Activated naive CD8-positive, alpha-beta T cell (primary cell): ENCODE measurements at regions not wholly inside any gene's neighbourhood (a gene's known extent, or its start where the extent isn't known, plus 50 kb on each side); places are given as distances from the start of the nearest gene placed in this dataset.
A peak's percentile ranks its signal among the peaks of the same experiment; 100 is the strongest.

Experiments
- H3K27ac Mint-ChIP-seq: one replicate; pipeline ENCODE4 v1.8.0; 2021; ENCODE audit warnings: mixed read lengths
- H3K27me3 Mint-ChIP-seq: one replicate; pipeline ENCODE4 v1.8.0; 2021; ENCODE audit warnings: mixed read lengths
- H3K36me3 Mint-ChIP-seq: one replicate; pipeline ENCODE4 v1.8.0; 2021; ENCODE audit warnings: mixed read lengths
- H3K4me1 Mint-ChIP-seq: one replicate; pipeline ENCODE4 v1.8.0; 2021; ENCODE audit warnings: low read depth, mixed read lengths
- H3K4me3 Mint-ChIP-seq: one replicate; pipeline ENCODE4 v1.8.0; 2021; ENCODE audit warnings: mild to moderate bottlenecking, mixed read lengths
- H3K9me3 Mint-ChIP-seq: one replicate; pipeline ENCODE4 v1.8.0; 2021; ENCODE audit warnings: low read depth, mixed read lengths

DNA sequence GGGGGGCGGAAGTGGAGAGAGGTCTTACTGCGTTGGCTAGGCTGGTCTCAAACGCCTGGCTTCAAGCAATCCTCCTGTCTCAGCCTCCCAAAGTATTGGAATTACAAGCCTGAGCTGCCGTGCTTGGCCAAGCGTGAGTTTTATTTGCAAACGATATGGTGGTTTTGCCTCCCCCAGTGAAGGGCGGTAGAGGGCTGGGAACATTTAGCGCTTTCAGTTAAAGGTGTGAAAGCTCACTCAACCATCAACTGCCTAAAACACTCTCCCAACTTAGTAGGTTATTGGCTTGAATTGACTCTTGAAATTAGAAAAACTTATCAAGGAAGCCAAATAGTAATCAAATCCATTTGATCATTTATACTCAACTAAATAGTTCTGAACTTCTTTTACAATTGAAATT lies 156.3 kb downstream of the ESM1 start:
- H3K4me3 Mint-ChIP-seq = no peak overlapping the region

GRCh38 chr5:54828151-54828550 lies 157.2 kb downstream of the ESM1 start:
- H3K4me1 Mint-ChIP-seq = peaks cover 2% of the 10 kb centered on the region
- H3K36me3 Mint-ChIP-seq = no peaks in the 10 kb centered on the region
- no peaks in the 10 kb centered on the region for H3K27me3 Mint-ChIP-seq
- no peaks in the 10 kb centered on the region for H3K9me3 Mint-ChIP-seq
- no peak overlapping the region for H3K4me3 Mint-ChIP-seq
- no peak overlapping the region for H3K27ac Mint-ChIP-seq

More for the DNA sequence above, 156.3 kb downstream of the ESM1 start:
- H3K36me3 Mint-ChIP-seq = no peaks in the 10 kb centered on the region
- no peaks in the 10 kb centered on the region for H3K27me3 Mint-ChIP-seq
- H3K9me3 Mint-ChIP-seq = no peaks in the 10 kb centered on the region
- H3K27ac Mint-ChIP-seq = no peak overlapping the region
- peaks cover 8% of the 10 kb centered on the region for H3K4me1 Mint-ChIP-seq

DNA sequence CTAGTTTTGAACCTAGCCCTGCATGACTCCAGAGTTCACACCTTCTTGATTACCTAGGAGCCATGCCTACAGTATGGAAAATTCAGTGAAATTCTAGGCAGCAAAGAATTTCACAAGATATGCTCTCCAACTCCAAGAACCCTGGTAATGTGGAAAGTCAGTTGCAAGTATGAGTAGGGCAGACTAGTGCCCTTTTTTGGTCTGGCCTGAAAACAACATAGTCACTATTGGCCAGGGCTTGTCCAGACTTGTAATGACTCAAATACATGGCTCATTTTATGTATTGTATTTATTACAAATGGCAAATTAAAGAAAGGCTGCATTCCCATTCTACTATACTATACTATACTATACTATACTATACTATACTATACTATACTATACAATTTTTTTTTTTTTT lies 160.4 kb downstream of the ESM1 start:
- H3K4me3 Mint-ChIP-seq = no peak overlapping the region
- H3K36me3 Mint-ChIP-seq = no peaks in the 10 kb centered on the region
- no peaks in the 10 kb centered on the region for H3K9me3 Mint-ChIP-seq
- H3K4me1 Mint-ChIP-seq = no peaks in the 10 kb centered on the region
- no peaks in the 10 kb centered on the region for H3K27me3 Mint-ChIP-seq
- no peak overlapping the region for H3K27ac Mint-ChIP-seq

DNA sequence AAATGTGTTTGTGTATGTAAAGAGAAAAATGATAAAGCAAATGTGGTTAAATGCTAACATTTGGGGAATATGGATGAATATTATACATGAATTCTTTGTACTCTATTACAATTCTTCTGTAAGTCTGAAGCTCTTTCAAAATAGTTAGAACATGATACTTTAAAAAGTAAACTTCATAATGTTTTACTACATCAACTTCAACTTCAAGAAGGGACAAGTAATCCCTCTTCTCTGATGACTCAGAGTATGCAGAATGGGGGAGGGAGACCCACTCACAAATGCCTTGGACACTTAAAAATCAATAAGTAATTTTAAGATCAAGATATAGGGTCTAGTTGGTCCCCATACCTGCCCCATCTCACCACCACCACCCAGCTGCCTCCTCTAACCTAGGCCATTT lies 162.4 kb downstream of the ESM1 start:
- no peak overlapping the region for H3K4me3 Mint-ChIP-seq
- H3K27ac Mint-ChIP-seq = no peak overlapping the region
- H3K27me3 Mint-ChIP-seq = no peaks in the 10 kb centered on the region
- no peaks in the 10 kb centered on the region for H3K4me1 Mint-ChIP-seq
- H3K36me3 Mint-ChIP-seq = no peaks in the 10 kb centered on the region
- H3K9me3 Mint-ChIP-seq = no peaks in the 10 kb centered on the region

- no peaks in the 10 kb centered on the region for H3K9me3 Mint-ChIP-seq
- H3K4me1 Mint-ChIP-seq = no peaks in the 10 kb centered on the region
- H3K27me3 Mint-ChIP-seq = no peaks in the 10 kb centered on the region
- H3K36me3 Mint-ChIP-seq = no peaks in the 10 kb centered on the region
- H3K27ac Mint-ChIP-seq = no peak overlapping the region
- no peak overlapping the region for H3K4me3 Mint-ChIP-seq
Observed at GRCh38 chr5:54822324-54822687, 163.1 kb downstream of the ESM1 start.

DNA sequence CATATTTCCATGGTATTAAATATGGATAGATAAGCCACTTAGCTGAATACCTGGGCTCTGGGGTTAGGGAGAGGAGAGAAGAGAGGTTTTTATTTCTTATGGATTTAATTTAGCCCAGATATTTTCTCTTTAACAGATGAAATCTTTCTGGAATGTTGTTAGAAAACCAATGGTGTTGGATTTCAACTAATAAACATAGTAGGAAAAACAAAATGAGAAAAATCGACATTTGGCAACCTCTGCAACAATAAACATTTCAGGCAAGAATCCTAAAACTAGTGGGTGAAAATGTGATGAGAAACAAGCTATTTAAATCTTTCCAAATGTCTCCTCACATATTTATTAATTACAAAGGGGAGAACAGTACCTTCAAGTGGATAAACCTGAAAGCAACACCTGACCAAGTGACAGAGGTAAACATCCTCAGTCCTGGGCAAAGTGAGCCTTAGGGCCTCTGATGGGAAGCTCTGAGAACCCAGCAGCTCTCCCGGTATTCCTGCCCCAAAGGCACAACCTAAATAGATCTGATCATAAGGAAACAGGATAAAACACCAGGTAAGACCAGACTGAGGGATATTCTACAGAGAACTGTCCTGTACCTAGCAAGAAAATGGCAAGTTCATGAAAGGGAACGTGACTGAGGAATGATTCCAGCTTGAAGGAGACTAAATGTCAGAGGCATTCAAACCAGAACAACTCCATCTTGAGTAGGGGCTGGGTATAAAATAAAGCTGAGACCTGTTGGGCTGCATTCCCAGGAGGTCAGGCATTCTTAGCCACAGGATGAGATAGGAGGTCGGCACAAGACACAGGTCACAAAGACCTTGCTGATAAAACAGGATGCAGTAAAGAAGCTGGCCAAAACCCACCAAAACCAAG lies 163.7 kb downstream of the ESM1 start:
- no peaks in the 10 kb centered on the region for H3K9me3 Mint-ChIP-seq
- no peaks in the 10 kb centered on the region for H3K36me3 Mint-ChIP-seq
- no peak overlapping the region for H3K4me3 Mint-ChIP-seq
- H3K27ac Mint-ChIP-seq = no peak overlapping the region
- no peaks in the 10 kb centered on the region for H3K4me1 Mint-ChIP-seq
- H3K27me3 Mint-ChIP-seq = no peaks in the 10 kb centered on the region

GRCh38 chr5:54820346-54821134 lies 164.9 kb downstream of the ESM1 start:
- no peak overlapping the region for H3K4me3 Mint-ChIP-seq
- no peaks in the 10 kb centered on the region for H3K9me3 Mint-ChIP-seq
- H3K4me1 Mint-ChIP-seq = no peaks in the 10 kb centered on the region
- H3K27me3 Mint-ChIP-seq = no peaks in the 10 kb centered on the region
- no peaks in the 10 kb centered on the region for H3K36me3 Mint-ChIP-seq
- no peak overlapping the region for H3K27ac Mint-ChIP-seq

GRCh38 chr5:54807421-54807820 lies 178.0 kb downstream of the ESM1 start:
- Mint-ChIP-seq H3K4me1 (no peaks in the 10 kb centered on the region), H3K27me3 (no peaks in the 10 kb centered on the region), H3K9me3 (peaks cover 7% of the 10 kb centered on the region), H3K4me3 (no peak overlapping the region), H3K36me3 (no peaks in the 10 kb centered on the region), H3K27ac (no peak overlapping the region)

DNA sequence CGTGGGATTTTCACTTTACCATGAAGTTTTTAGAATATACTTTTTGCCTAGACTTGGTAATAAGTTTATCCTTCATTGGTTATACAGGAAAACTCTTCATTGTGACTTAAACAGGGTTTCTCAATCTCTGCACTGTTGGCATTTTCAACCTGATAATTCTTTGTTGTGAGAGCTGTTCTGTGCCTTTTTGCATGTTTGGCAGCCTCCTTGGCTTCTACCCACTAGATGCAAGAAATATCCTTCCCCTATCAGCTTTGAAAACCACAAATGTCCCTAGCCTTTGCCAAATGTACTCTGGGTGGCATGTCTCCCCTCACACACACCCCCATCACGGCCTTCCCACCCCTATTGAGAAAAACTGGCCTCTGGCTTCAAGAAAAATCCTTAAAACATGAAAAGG lies 180.9 kb downstream of the ESM1 start:
- Mint-ChIP-seq H3K9me3 (peaks cover 7% of the 10 kb centered on the region), H3K4me1 (no peaks in the 10 kb centered on the region), H3K36me3 (no peaks in the 10 kb centered on the region), H3K27ac (no peak overlapping the region), H3K27me3 (no peaks in the 10 kb centered on the region), H3K4me3 (no peak overlapping the region)

- Mint-ChIP-seq H3K27me3 (no peaks in the 10 kb centered on the region), H3K9me3 (peaks cover 6% of the 10 kb centered on the region), H3K4me3 (no peak overlapping the region), H3K36me3 (no peaks in the 10 kb centered on the region), H3K4me1 (no peaks in the 10 kb centered on the region), H3K27ac (no peak overlapping the region)
Observed at GRCh38 chr5:54804086-54804485, 181.3 kb downstream of the ESM1 start.

- Mint-ChIP-seq H3K4me1 (no peaks in the 10 kb centered on the region), H3K27ac (no peak overlapping the region), H3K27me3 (no peaks in the 10 kb centered on the region), H3K4me3 (no peak overlapping the region), H3K36me3 (no peaks in the 10 kb centered on the region), H3K9me3 (peaks cover under 1% of the 10 kb centered on the region)
Observed at GRCh38 chr5:54803471-54804011, 181.9 kb downstream of the ESM1 start.

GRCh38 chr5:54799645-54800044 lies 185.7 kb downstream of the ESM1 start:
- no peak overlapping the region for H3K4me3 Mint-ChIP-seq
- no peaks in the 10 kb centered on the region for H3K36me3 Mint-ChIP-seq

DNA sequence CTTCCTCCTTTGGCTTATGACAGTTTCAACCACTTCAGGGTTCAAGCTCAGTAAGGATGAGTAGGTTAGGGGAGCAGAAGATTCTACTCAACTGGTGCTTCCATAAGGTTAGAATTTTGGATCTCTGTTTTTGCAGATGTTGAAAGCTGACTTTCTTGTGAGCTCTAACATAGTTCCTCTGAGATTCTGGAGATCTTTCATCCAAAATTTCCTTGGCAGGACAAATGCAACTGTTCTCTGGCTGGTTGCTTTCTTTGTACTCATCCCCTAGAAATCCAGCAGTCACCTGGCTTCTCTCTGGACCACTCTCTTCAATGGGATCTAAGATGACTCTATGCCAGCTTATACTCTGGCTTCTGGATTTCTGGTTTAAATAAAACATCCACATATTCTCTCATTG lies 189.6 kb downstream of the ESM1 start:
- peaks cover 3% of the 10 kb centered on the region for H3K27me3 Mint-ChIP-seq
- no peak overlapping the region for H3K4me3 Mint-ChIP-seq
- no peaks in the 10 kb centered on the region for H3K9me3 Mint-ChIP-seq

More at GRCh38 chr5:54799645-54800044, 185.7 kb downstream of the ESM1 start:
- Mint-ChIP-seq H3K27me3 (peaks cover 3% of the 10 kb centered on the region), H3K4me1 (peaks cover 6% of the 10 kb centered on the region), H3K27ac (no peak overlapping the region), H3K9me3 (no peaks in the 10 kb centered on the region)

DNA sequence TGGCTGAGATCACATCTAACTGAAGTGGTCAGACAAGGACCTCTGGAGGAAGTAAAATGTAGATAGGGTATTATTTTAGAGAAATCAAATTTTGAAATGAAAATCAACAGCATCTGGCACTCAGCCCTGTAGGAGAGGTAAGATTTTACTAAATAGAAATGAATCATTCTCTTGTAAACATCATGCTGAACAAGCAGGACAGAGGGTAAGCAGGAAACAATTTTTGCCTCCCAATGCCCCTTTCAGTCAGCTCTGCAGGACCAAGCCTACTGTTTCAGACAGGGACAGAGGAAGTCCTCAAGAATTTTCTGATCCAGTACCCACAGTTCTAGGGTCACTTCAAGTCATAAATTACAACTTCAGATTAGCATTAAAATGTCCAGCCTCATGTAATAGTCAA lies 190.1 kb downstream of the ESM1 start:
- H3K27ac Mint-ChIP-seq = peak overlapping the region; percentile 3
- peak overlapping the region; percentile 14 for H3K4me3 Mint-ChIP-seq
- H3K36me3 Mint-ChIP-seq = peaks cover 3% of the 10 kb centered on the region
- H3K27me3 Mint-ChIP-seq = peaks cover 3% of the 10 kb centered on the region
- peaks cover 21% of the 10 kb centered on the region for H3K4me1 Mint-ChIP-seq
- no peaks in the 10 kb centered on the region for H3K9me3 Mint-ChIP-seq

More for the DNA sequence above, 189.6 kb downstream of the ESM1 start:
- Mint-ChIP-seq H3K4me1 (peaks cover 21% of the 10 kb centered on the region), H3K36me3 (peaks cover 3% of the 10 kb centered on the region), H3K27ac (no peak overlapping the region)
